Gastrocnemius medialis (tissue), 4 donors: ENCODE measurements at regions not wholly inside any gene's neighbourhood (a gene's known extent, or its start where the extent isn't known, plus 50 kb on each side); places are given as distances from the start of the nearest gene placed in this dataset.

ENCODE experiments used
- ATAC-seq, 2 donors: fragments of 150-250 bp; one replicate each; pipeline ENCODE4 v1.9.1; 2016
- DNase-seq, 2 donors: peaks; one replicate each; pipeline ENCODE4 v3.0.0-alpha.2; 2019
- H3K27ac ChIP-seq, 4 donors: fragments of 200-600 bp; sonication (generic); 1 replicate in 1 of 4; 2 replicates in 3 of 4; pipeline ENCODE4 v1.5.1; 2016 to 2018; ENCODE audit warnings: mild to moderate bottlenecking in 2 of 4, moderate library complexity in 1 of 4
- H3K27me3 ChIP-seq, 3 donors: fragments of 200-600 bp; sonication (generic) in 2 of 3; 1 replicate in 1 of 3; 2 replicates in 2 of 3; pipeline versions ENCODE4 v1.5.1 to v1.6.0; 2016 to 2019; ENCODE audit warnings: mild to moderate bottlenecking in 1 of 3, moderate library complexity in 1 of 3
- H3K36me3 ChIP-seq, 2 donors: fragments of 200-600 bp; sonication (generic) in 1 of 2; one replicate each; pipeline ENCODE4 v1.5.1; 2017 to 2018
- H3K4me1 ChIP-seq, 2 donors: fragments of 200-600 bp; sonication (generic) in 1 of 2; one replicate each; pipeline ENCODE4 v1.5.1; 2016 to 2017; ENCODE audit warnings: mild to moderate bottlenecking in 2 of 2
- H3K4me3 ChIP-seq, 4 donors: fragments of 200-600 bp; sonication (generic) in 3 of 4; 1 replicate in 1 of 4; 2 replicates in 3 of 4; pipeline ENCODE4 v1.5.1; 2016 to 2019; ENCODE audit warnings: mild to moderate bottlenecking in 2 of 4
- H3K9me3 ChIP-seq, 3 donors: fragments of 200-600 bp; sonication (generic) in 2 of 3; 1 replicate in 1 of 3; 2 replicates in 2 of 3; pipeline ENCODE4 v1.5.1; 2016 to 2019
- CTCF ChIP-seq, 5 experiments: fragments of 450-650 bp in 3 of 5; fragments of 200-600 bp in 2 of 5; sonication (generic) in 2 of 5; IDR thresholded peaks in 4 of 5; conservative IDR thresholded peaks in 1 of 5; 1 replicate in 4 of 5; 2 replicates in 1 of 5; pipeline ENCODE4 v1.5.1; 2016 to 2019; ENCODE audit warnings: antibody characterized with exemption in 5 of 5, mild to moderate bottlenecking in 3 of 5, moderate library complexity in 3 of 5
- POLR2A ChIP-seq, 2 donors: fragments of 450-650 bp; IDR thresholded peaks; one replicate each; pipeline ENCODE4 v1.6.1; 2017; ENCODE audit warnings: antibody characterized with exemption in 2 of 2, mild to moderate bottlenecking in 2 of 2, moderate library complexity in 2 of 2
- in situ Hi-C, 4 donors: fragments of 200-750 bp; cut with MboI; loops; one replicate each; pipeline versions ENCODE4 v1.15.0 to v1.8.0; 2017; ENCODE audit warnings: low sequenced_read_pairs in 4 of 4
- intact Hi-C: fragments of 100-400 bp; cut with DNase I; formaldehyde crosslinking; loops from one replicate; pipeline ENCODE4 v1.15.1; 2023; ENCODE audit warnings: low total_unique reads

GRCh38 chr3:105274536-105274935 is 92.2 kb upstream of the ALCAM start:
- no peak for TF ChIP-seq POLR2A (IDR thresholded peaks at IDR 0.05)
- no peak for TF ChIP-seq CTCF (IDR thresholded peaks at IDR 0.05 in 4 of 5, conservative IDR thresholded peaks at IDR 0.05 in 1 of 5)
- in situ Hi-C loops (no loop called here), intact Hi-C loops (no loop called here)
- Histone ChIP-seq H3K27me3 (no peaks in the 10 kb centered on the region), H3K9me3 (no peaks in the 10 kb centered on the region), H3K27ac (no peak overlapping the region), H3K4me3 (no peak overlapping the region), H3K4me1 (no peaks in the 10 kb centered on the region), H3K36me3 (no peaks in the 10 kb centered on the region)
- DNase-seq = no peak
- ATAC-seq = no peak

- no peaks in the 10 kb centered on the region for H3K36me3 ChIP-seq
- H3K9me3 ChIP-seq = no peaks in the 10 kb centered on the region
- in situ Hi-C loops = no loop called here
- no peak for ATAC-seq
- H3K4me3 ChIP-seq = no peak overlapping the region
- no peak overlapping the region for H3K27ac ChIP-seq
- no peak for TF ChIP-seq POLR2A (IDR thresholded peaks at IDR 0.05)
- TF ChIP-seq CTCF (IDR thresholded peaks at IDR 0.05 in 4 of 5, conservative IDR thresholded peaks at IDR 0.05 in 1 of 5) = no peak
- intact Hi-C loops = no loop called here
- H3K27me3 ChIP-seq = no peaks in the 10 kb centered on the region
- no peak for DNase-seq
- no peaks in the 10 kb centered on the region for H3K4me1 ChIP-seq
These were observed 91.8 kb upstream of the ALCAM start for GRCh38 chr3:105274958-105275357.

- no peaks in the 10 kb centered on the region for H3K36me3 ChIP-seq
- ATAC-seq (no peak), DNase-seq (no peak)
- no peaks in the 10 kb centered on the region for H3K27me3 ChIP-seq
- H3K9me3 ChIP-seq = no peaks in the 10 kb centered on the region
- no peaks in the 10 kb centered on the region for H3K4me1 ChIP-seq
- intact Hi-C loops (no loop called here), in situ Hi-C loops (no loop called here)
- TF ChIP-seq POLR2A (IDR thresholded peaks at IDR 0.05) (no peak), CTCF (IDR thresholded peaks at IDR 0.05 in 4 of 5, conservative IDR thresholded peaks at IDR 0.05 in 1 of 5) (no peak)
- H3K4me3 ChIP-seq = no peak overlapping the region
- no peak overlapping the region for H3K27ac ChIP-seq
These were observed 89.1 kb upstream of the ALCAM start for GRCh38 chr3:105277656-105278055.

GRCh38 chr3:105278688-105279087 is 88.0 kb upstream of the ALCAM start:
- no peaks in the 10 kb centered on the region for H3K9me3 ChIP-seq
- no peak for TF ChIP-seq POLR2A (IDR thresholded peaks at IDR 0.05)
- TF ChIP-seq CTCF (IDR thresholded peaks at IDR 0.05 in 4 of 5, conservative IDR thresholded peaks at IDR 0.05 in 1 of 5) = no peak
- no peak overlapping the region for H3K4me3 ChIP-seq
- H3K36me3 ChIP-seq = no peaks in the 10 kb centered on the region
- DNase-seq (no peak), ATAC-seq (no peak)
- intact Hi-C loops = no loop called here
- H3K27ac ChIP-seq = no peak overlapping the region
- H3K27me3 ChIP-seq = no peaks in the 10 kb centered on the region
- in situ Hi-C loops = no loop called here
- H3K4me1 ChIP-seq = no peaks in the 10 kb centered on the region

GRCh38 chr3:105281989-105282388 is 84.7 kb upstream of the ALCAM start:
- Histone ChIP-seq H3K27ac (no peak overlapping the region), H3K4me3 (no peak overlapping the region), H3K4me1 (no peaks in the 10 kb centered on the region), H3K36me3 (no peaks in the 10 kb centered on the region), H3K9me3 (no peaks in the 10 kb centered on the region), H3K27me3 (no peaks in the 10 kb centered on the region)
- DNase-seq (no peak), ATAC-seq (no peak)
- intact Hi-C loops (no loop called here), in situ Hi-C loops (no loop called here)
- TF ChIP-seq CTCF (IDR thresholded peaks at IDR 0.05 in 4 of 5, conservative IDR thresholded peaks at IDR 0.05 in 1 of 5) = no peak
- no peak for TF ChIP-seq POLR2A (IDR thresholded peaks at IDR 0.05)
